Naive B cell (primary cell): ENCODE measurements at regions not wholly inside any gene's neighbourhood (a gene's known extent, or its start where the extent isn't known, plus 50 kb on each side); places are given as distances from the start of the nearest gene placed in this dataset.
"Not testable (repeated sequence)": the region's sequence is repeated elsewhere in the genome, so short reads cannot be mapped to it uniquely, and the experiment has no call there.

Experiments
- ATAC-seq, 2 donors: fragments of 150-1000 bp; cut with Tn5 transposase; 2 replicates each; pipeline ENCODE4 v1.10.0; 2021; ENCODE audit warnings: low read depth in 2 of 2, mild to moderate bottlenecking in 2 of 2, moderate library complexity in 2 of 2
- DNase-seq: peaks from one replicate; pipeline ENCODE4 v3.0.0; 2022
- H3K27ac Mint-ChIP-seq, 6 donors: one replicate each; pipeline ENCODE4 v1.8.0; 2020 to 2022; ENCODE audit warnings: mild to moderate bottlenecking in 6 of 6, mixed read lengths in 6 of 6, moderate library complexity in 5 of 6, inconsistent platforms in 2 of 6
- H3K27me3 Mint-ChIP-seq, 3 donors: one replicate each; pipeline ENCODE4 v1.8.0; 2021 to 2022; ENCODE audit warnings: mixed read lengths in 3 of 3, mild to moderate bottlenecking in 1 of 3
- H3K36me3 Mint-ChIP-seq, 2 donors: one replicate each; pipeline ENCODE4 v1.8.0; 2020 to 2022; ENCODE audit warnings: mixed read lengths in 2 of 2, inconsistent platforms in 1 of 2, mild to moderate bottlenecking in 1 of 2
- H3K4me1 Mint-ChIP-seq, 3 donors: one replicate each; pipeline ENCODE4 v1.8.0; 2020 to 2022; ENCODE audit warnings: mixed read lengths in 3 of 3, inconsistent platforms in 1 of 3, mild to moderate bottlenecking in 1 of 3, moderate library complexity in 1 of 3
- H3K4me3 Mint-ChIP-seq, 8 donors: one replicate each; pipeline ENCODE4 v1.8.0; 2020 to 2022; ENCODE audit warnings: mild to moderate bottlenecking in 8 of 8, mixed read lengths in 8 of 8, moderate library complexity in 8 of 8, inconsistent platforms in 2 of 8
- H3K9me3 Mint-ChIP-seq, 7 donors: one replicate each; pipeline ENCODE4 v1.8.0; 2020 to 2022; ENCODE audit warnings: mixed read lengths in 7 of 7, mild to moderate bottlenecking in 5 of 7, inconsistent platforms in 2 of 7, moderate library complexity in 1 of 7

DNA sequence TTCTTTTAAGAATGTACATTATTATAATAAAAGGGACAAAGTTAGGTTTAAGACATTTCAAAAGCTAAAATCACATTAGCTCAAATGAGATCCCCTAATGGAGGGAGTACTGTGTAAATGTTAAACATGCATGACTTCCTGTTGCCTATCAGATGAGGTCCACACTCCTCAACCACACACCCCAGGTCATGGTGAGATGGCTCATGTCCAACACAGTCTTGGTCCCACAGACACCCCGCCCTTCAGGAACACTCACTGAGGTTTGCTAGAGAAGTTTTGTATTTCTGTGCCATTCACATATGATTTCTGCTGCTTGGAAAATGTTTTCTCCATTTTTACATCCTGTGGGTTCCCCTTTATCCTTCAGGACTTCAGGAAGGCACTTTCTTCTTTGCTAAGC is 491.0 kb downstream of the SOX11 start:
- Mint-ChIP-seq H3K4me3 (no peak overlapping the region), H3K27ac (no peak overlapping the region), H3K27me3 (peaks cover 6 to 9% (median 7%) of the 10 kb centered on the region in 3 donors), H3K9me3 (peaks cover 0 to 7% (median 2%) of the 10 kb centered on the region in 7 donors), H3K4me1 (peaks cover 0 to 8% (median 0%) of the 10 kb centered on the region in 3 donors), H3K36me3 (no peaks in the 10 kb centered on the region)
- DNase-seq, result no peak
- ATAC-seq, result no peak

DNA sequence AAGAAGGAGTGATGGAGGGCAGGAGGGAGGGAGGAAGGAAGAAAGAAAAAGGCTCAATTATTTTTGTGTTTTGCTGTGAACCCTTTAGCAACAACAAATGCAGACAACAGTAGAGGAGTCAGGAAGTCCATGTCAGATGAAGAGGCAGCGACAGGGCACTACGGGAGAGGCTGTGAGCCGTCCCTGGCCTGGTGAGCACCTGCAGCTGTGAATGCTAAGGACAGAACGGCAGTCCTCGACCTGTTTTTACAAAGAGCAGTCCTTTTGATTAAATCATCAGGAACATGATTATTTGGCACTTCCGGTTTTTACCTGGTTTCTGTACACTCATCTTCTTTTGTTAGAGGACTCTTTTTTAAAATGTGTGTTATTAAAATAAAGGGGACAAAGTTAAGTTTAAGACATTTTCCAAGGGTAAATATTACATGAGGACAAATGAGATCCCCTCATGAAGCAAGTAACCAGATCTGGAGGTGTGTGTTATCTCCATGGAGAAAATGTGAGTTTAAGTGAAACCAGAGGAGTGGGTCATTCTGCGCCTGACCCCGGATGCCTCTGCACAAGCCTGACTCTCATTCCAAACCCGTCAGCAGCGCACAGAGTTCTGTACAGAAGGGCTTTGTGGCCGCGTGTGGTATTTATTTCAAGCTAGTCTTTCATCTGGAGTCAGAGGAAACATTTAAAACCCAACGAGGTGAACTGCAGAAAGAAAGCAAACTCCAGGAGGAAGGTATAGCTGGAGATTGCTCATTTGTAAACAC is 492.5 kb downstream of the SOX11 start:
- Mint-ChIP-seq H3K4me1 (peaks cover 0 to 8% (median 0%) of the 10 kb centered on the region in 3 donors), H3K27ac (no peak overlapping the region), H3K36me3 (peaks cover 0 to under 1% of the 10 kb centered on the region in 2 donors), H3K4me3 (no peak overlapping the region), H3K9me3 (peaks cover 0 to 13% (median 2%) of the 10 kb centered on the region in 7 donors), H3K27me3 (peaks cover 3 to 9% (median 7%) of the 10 kb centered on the region in 3 donors)
- DNase-seq (no peak), ATAC-seq (no peak)

DNA sequence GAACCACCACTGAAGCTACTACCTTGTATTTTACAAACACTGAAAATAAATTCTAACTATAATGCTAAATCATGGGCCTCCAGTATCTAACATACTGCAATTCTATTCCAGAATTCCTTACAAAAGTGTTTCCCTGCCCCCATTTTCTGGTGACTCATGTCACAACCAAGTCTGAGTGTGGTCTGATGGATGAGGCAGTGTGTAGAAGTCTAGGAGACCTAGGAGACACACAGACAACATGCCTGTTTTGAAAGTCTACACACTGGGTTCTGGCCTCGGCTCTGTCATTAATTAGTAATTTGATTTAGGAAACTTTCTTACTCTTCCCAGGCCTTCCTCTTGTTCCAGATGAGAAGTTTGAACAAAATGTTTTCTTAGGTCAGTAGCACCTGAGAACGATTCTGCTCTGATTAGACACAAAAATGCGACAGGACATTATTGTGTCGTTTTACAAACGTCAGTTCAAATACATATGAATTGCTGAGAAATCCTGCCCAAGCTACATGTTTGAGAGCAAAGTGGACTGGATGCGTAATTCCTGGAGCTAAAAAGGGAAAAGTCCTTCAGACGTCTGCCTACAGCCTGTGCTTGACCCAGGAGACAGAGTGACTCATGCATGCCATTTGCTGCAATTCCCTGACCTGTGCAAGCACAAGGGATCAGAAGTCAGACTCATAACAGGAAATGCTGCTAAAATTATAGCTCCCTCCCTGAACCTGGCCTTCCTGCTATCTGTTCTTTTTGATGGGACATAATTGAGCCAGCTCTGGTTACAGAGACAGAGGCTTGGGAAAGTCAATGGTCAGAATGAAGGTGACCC is 494.4 kb downstream of the SOX11 start:
- Mint-ChIP-seq H3K4me1 (peaks cover 0 to 8% (median 0%) of the 10 kb centered on the region in 3 donors), H3K36me3 (peaks cover 0 to 6% of the 10 kb centered on the region in 2 donors), H3K27ac (no peak overlapping the region), H3K4me3 (no peak overlapping the region), H3K9me3 (peaks cover 0 to 22% (median 2%) of the 10 kb centered on the region in 7 donors), H3K27me3 (peaks cover 0 to 9% (median 7%) of the 10 kb centered on the region in 3 donors)
- ATAC-seq, result no peak
- DNase-seq, result no peak

DNA sequence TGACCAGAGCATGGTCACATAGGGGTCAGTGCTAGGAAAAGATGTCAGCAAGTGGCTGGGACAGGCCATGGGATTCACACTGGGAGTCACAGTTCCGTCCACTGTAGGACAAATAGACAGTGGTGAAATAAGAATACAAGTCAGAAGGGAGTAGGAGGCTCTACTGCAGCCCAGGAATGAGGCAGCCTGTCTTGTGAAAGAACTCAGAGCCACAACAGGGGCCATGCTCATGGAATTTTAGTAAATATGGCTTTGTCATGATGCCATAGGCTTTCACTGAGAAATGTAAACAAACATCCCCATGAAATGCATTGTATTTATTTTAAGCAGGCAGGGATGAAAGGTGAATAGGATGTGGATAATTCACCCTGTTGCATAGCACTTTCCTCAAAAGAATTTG is 504.3 kb downstream of the SOX11 start:
- Mint-ChIP-seq H3K4me1 (no peaks in the 10 kb centered on the region), H3K9me3 (peaks cover 2 to 21% (median 6%) of the 10 kb centered on the region in 7 donors), H3K4me3 (no peak overlapping the region), H3K36me3 (no peaks in the 10 kb centered on the region), H3K27ac (no peak overlapping the region), H3K27me3 (peaks cover 0 to 4% (median 0%) of the 10 kb centered on the region in 3 donors)
- DNase-seq (no peak), ATAC-seq (no peak)

DNA sequence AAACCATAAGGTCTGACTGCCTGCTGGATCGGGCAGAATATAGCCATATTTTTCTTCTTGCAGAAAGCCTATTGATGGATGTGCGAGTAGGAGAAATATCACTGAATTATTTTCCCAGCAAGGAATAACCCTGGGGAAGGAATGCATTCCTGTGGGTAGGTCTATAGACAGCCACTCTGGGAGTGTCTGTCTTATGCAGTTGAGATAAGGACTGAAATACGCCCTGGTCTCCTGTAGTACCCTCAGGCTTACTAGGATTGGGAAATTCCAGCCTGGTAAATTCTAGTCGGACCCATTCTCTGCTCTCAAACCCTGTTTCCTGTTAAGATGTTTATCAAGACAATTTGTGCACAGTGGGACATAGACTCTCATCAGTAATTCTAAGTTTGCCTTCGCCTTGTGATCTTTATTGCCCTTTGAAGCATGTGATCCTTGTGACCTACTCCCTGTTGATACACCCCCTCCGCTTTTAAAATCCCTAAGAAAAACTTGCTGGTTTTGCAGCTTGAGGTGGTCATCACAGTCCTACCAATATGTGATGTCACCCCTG is 506.3 kb downstream of the SOX11 start:
- H3K4me1 Mint-ChIP-seq, result not testable (repeated sequence)

DNA sequence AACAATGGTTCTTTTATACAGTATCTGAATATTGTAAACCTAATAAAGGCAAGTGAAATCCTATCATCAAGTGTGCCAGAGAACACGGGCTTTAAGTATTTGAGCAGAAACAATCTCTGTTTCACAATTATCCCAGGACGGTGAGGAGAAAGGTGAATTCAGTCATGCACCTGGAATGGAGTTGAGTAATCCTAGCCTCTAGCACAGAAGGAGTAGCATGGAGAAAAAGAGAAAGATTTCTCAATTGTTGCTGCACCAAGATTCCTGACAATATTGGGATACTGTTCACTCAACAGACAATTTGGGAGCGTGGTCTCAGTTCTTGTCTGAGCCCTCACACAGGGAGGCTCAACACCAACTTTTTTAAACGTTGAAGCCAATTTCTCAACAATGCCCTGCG is 510.6 kb downstream of the SOX11 start:
- no peak for ATAC-seq
- peaks cover 3 to 22% (median 7%) of the 10 kb centered on the region in 7 donors for H3K9me3 Mint-ChIP-seq
- H3K27me3 Mint-ChIP-seq, result peaks cover 0 to 11% (median 0%) of the 10 kb centered on the region in 3 donors
- no peak overlapping the region for H3K4me3 Mint-ChIP-seq
- no peak for DNase-seq
- H3K4me1 Mint-ChIP-seq, result no peaks in the 10 kb centered on the region
- H3K36me3 Mint-ChIP-seq, result no peaks in the 10 kb centered on the region
- no peak overlapping the region for H3K27ac Mint-ChIP-seq

More for the DNA sequence above, 506.3 kb downstream of the SOX11 start:
- not testable (repeated sequence) for H3K36me3 Mint-ChIP-seq, H3K27me3 Mint-ChIP-seq, H3K27ac Mint-ChIP-seq, DNase-seq, H3K4me3 Mint-ChIP-seq, ATAC-seq
- H3K9me3 Mint-ChIP-seq, result peaks cover 3 to 30% (median 6%) of the 10 kb centered on the region in 7 donors

DNA sequence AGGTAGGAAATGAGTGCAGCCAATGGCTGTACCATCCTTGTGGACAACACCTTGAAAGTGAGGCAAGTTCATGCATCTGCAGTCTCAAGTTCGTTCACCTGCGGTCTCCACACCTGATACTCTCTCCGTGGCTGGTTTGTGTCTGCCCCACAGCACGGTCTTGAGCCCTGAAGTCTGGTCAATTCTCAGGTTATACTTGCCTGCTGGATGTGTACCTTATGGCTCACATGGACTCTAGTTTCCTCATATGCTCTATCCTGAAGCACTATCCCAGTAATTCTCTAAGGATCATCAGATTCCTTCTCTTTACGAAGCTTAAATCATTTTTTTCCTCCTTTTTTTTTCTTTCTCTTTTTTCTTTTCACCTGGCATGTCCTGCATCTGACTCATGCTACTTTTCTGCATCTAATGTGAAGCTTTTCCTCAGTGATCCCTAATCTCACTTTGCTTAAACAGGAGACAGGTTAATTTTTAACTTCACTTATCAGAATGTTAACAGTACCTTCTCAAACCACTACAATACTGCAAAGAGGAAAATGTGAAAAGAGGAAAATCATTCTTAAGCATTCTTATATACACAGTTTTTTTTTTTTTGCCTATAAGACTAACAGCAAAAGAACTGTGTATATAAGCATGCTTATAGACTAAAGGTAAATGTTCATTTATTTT is 511.2 kb downstream of the SOX11 start:
- H3K27me3 Mint-ChIP-seq, result peaks cover 0 to 13% (median 3%) of the 10 kb centered on the region in 3 donors
- no peak overlapping the region for H3K4me3 Mint-ChIP-seq
- DNase-seq, result no peak
- no peak overlapping the region for H3K27ac Mint-ChIP-seq
- no peaks in the 10 kb centered on the region for H3K4me1 Mint-ChIP-seq
- no peaks in the 10 kb centered on the region for H3K36me3 Mint-ChIP-seq
- H3K9me3 Mint-ChIP-seq, result peaks cover 3 to 15% (median 4%) of the 10 kb centered on the region in 7 donors
- no peak for ATAC-seq

DNA sequence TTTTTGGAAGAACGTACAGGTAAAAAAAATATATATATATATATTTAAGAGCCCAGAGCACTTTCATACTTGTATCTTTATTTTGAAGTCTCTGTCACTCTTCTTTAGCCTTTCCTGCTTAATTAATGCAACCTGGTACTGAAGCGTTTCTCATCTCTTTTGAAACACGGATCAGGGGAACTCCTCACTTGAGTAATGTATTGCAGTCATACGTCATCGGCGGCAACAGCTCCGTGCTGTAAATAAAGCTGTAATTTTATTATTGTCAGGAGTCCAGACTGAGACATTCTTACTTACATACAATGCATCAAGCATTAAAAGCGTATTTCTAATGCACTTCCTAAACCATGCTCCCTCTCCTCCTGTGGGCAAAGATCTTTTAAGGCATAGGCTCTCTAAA is 514.7 kb downstream of the SOX11 start:
- H3K27ac Mint-ChIP-seq, result no peak overlapping the region

DNA sequence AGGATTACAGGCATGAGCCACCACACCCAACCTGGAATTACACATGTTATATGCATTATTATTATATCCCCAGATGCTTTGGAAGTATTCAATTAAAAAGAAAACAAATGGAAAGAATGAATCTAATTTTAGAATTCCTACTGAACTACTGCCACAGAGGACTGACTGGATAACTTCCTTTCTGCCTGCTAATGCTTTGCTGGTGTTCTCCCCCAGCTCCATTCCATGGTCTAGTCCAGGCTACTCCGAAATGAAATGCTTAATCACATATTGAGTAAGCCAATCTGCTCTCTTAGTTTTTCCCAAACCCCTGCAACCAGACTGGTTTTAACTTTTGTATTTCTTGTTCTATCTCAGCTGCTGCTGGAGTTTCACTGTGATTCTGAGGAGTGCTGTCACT is 519.1 kb downstream of the SOX11 start:
- peaks cover 0 to 3% (median 0%) of the 10 kb centered on the region in 7 donors for H3K9me3 Mint-ChIP-seq
- H3K36me3 Mint-ChIP-seq, result no peaks in the 10 kb centered on the region
- no peak overlapping the region for H3K4me3 Mint-ChIP-seq
- no peak overlapping the region for H3K27ac Mint-ChIP-seq
- H3K27me3 Mint-ChIP-seq, result peaks cover 8 to 36% (median 12%) of the 10 kb centered on the region in 3 donors
- no peak for DNase-seq
- no peaks in the 10 kb centered on the region for H3K4me1 Mint-ChIP-seq
- ATAC-seq, result no peak

More for the DNA sequence above, 514.7 kb downstream of the SOX11 start:
- peaks cover 7 to 20% (median 12%) of the 10 kb centered on the region in 3 donors for H3K27me3 Mint-ChIP-seq
- H3K4me3 Mint-ChIP-seq, result no peak overlapping the region
- no peaks in the 10 kb centered on the region for H3K4me1 Mint-ChIP-seq
- ATAC-seq, result no peak
- no peaks in the 10 kb centered on the region for H3K36me3 Mint-ChIP-seq
- DNase-seq, result no peak
- H3K9me3 Mint-ChIP-seq, result peaks cover 0 to 9% (median 2%) of the 10 kb centered on the region in 7 donors

DNA sequence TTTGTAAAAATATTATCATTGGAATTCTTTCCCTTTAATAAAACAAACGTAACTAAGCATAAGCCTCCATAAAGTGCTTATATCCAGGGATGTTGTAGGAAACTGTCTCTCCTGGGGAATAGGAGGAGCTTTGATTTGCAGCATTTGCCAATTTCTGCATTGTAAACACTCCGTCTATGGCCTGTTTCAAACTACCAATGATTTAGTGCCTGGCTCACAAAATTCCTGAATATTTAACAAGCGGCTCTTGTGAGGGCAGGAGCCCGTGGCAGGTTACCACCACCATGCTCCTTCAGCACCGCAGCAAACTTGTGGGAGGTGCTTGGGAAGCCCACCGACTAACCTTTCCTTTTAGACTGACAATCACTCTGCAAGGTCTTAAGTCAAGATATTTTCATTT is 520.3 kb downstream of the SOX11 start:
- no peak overlapping the region for H3K4me3 Mint-ChIP-seq
- H3K36me3 Mint-ChIP-seq, result no peaks in the 10 kb centered on the region

DNA sequence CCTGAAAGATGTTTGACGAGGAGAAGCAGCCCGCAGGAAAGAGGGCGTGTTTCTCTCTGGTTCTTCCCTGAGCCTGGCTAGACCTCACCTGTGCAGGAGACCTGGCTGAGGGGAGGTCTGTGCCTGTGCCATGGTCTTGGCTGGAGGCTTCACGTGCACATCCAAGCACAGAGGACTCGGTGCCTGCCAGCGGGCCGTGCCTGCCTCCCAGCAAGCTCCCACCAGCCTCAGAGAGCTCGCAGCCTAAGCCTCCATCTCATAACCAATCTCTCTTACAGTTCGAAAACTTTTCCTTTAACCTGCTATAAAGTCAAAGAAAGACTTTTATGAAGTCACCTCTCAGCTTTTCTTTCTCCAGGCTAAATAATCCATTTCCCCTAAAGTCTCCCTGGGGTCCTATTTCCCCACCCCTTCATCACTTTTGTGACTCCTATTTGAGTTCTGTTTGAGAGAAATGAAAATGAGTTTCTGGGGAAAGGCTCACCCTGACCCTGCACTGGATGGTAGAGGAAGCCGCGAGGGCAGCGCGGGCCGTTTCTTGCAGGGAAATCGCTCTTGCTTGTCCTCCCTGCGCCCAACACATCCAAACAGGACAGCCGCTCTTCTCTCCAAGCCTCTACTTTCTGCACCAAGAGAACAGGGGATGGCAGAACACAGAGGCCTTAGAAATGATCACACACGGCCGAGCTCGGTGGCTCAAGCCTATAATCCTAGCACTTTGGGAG is 521.0 kb downstream of the SOX11 start:
- H3K4me1 Mint-ChIP-seq, result peaks cover 0 to 8% (median 8%) of the 10 kb centered on the region in 3 donors
- no peak for ATAC-seq
- DNase-seq, result no peak
- peak overlapping the region in 1 of 6 donors; percentile 34 for H3K27ac Mint-ChIP-seq
- no peaks in the 10 kb centered on the region for H3K36me3 Mint-ChIP-seq
- no peaks in the 10 kb centered on the region for H3K9me3 Mint-ChIP-seq
- H3K4me3 Mint-ChIP-seq, result no peak overlapping the region
- H3K27me3 Mint-ChIP-seq, result peaks cover 8 to 42% (median 11%) of the 10 kb centered on the region in 3 donors

More for the DNA sequence above, 520.3 kb downstream of the SOX11 start:
- ATAC-seq (no peak), DNase-seq (no peak)
- Mint-ChIP-seq H3K27ac (no peak overlapping the region), H3K9me3 (no peaks in the 10 kb centered on the region), H3K4me1 (peaks cover 0 to 8% (median 8%) of the 10 kb centered on the region in 3 donors), H3K27me3 (peaks cover 8 to 40% (median 12%) of the 10 kb centered on the region in 3 donors)

DNA sequence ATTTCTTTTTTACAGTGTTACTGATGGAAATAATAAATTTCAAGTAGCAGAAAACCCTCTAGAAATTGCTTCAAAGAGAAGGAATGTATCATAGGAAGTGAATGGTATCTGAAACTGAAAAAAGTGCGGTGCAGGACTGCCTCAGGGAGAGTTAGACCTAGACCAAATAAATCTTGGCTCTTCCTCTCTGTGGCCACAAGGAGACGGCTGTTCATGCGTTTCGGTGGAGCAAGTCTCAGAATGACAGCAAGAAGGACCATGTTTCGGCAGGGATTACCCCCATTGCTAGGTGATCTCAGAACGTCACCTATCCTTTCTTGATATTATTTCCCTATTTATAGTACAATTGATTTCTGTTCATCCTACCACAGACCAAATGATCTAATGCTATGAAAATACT is 522.3 kb downstream of the SOX11 start:
- DNase-seq, result no peak
- Mint-ChIP-seq H3K9me3 (no peaks in the 10 kb centered on the region), H3K4me3 (no peak overlapping the region), H3K27ac (no peak overlapping the region), H3K36me3 (no peaks in the 10 kb centered on the region), H3K27me3 (peaks cover 4 to 46% (median 8%) of the 10 kb centered on the region in 3 donors), H3K4me1 (peaks cover 0 to 8% (median 8%) of the 10 kb centered on the region in 3 donors)
- ATAC-seq, result no peak
